ENCODE measurements at regions not wholly inside any gene's neighbourhood (a gene's known extent, or its start where the extent isn't known, plus 50 kb on each side); places are given as distances from the start of the nearest gene placed in this dataset.

GRCh38 chr13:75013818-75014217, 468.2 kb downstream of the TBC1D4 start:
- Histone ChIP-seq H3K4me2 (ENCODE audit: low read depth, low read length) (no peak overlapping the region), H3K4me3 (replicated peaks in 1 of 3; ENCODE audit: insufficient read depth in 1 of 3, low read depth in 2 of 3, low read length in 3 of 3) (no peak overlapping the region), H3K9ac (ENCODE audit: insufficient read depth, low read depth, low read length) (no peak overlapping the region), H3K27ac (ENCODE audit: extremely low read length, insufficient read depth, low read length) (no peak overlapping the region), H3K36me3 (replicated peaks in 1 of 2; ENCODE audit: control insufficient read depth in 1 of 2, insufficient read depth in 2 of 2, low read length in 2 of 2) (no peaks in the 10 kb centered on the region), H2AFZ (ENCODE audit: low read length) (no peak overlapping the region), H4K20me1 (ENCODE audit: insufficient read depth, low read length) (no peaks in the 10 kb centered on the region), H3K79me2 (ENCODE audit: insufficient read depth, low read length) (no peaks in the 10 kb centered on the region), H3K4me1 (ENCODE audit: insufficient read depth, low read length) (no peaks in the 10 kb centered on the region), H3K9me3 (ENCODE audit: low read length) (no peaks in the 10 kb centered on the region), H3K27me3 (ENCODE audit: control insufficient read depth in 1 of 2, insufficient read depth in 2 of 2, low read length in 2 of 2) (no peaks in the 10 kb centered on the region)
- intact Hi-C loops (cut with micrococcal nuclease; ENCODE audit: unreplicated experiment) (no loop called here), in situ Hi-C loops (cut with HindIII; ENCODE audit: extremely low pct_ligation_motif_present, low pct_unique_long_range_greater_than_20kb) (no loop called here)
- DNase-seq (ENCODE audit: low spot score) = no peak
- CTCF ChIA-PET (ENCODE audit: low intra/inter-chr PET ratio, low total read pairs) = no interaction called here
- no TSS peak for BruUV-seq (replicated peaks)
- POLR2A ChIA-PET = no interaction called here
- 17% methylated on average over 4 of the region's 4 CpGs for WGBS (ENCODE audit: low lambda C conversion rate)
- ATAC-seq = no peak
- FAIRE-seq = no peak
- TF ChIP-seq ZNF713 (CRISPR knock-in tag; IDR thresholded peaks at IDR 0.05) (no peak), RCOR2 (CRISPR knock-in tag; IDR thresholded peaks at IDR 0.05) (no peak), NBN (conservative IDR thresholded peaks at IDR 0.05) (no peak), ZSCAN12 (CRISPR knock-in tag; IDR thresholded peaks at IDR 0.05) (no peak), SMC3 (IDR thresholded peaks at IDR 0.05; ENCODE audit: low read length) (no peak), PAWR (CRISPR knock-in tag; IDR thresholded peaks at IDR 0.05; ENCODE audit: borderline replicate concordance) (no peak), PHB2 (IDR thresholded peaks at IDR 0.05; ENCODE audit: partially characterized antibody) (no peak), FOXO1 (CRISPR knock-in tag; IDR thresholded peaks at IDR 0.05) (no peak), KMT2A (CRISPR knock-in tag; IDR thresholded peaks at IDR 0.05) (no peak), HMGXB4 (CRISPR knock-in tag; IDR thresholded peaks at IDR 0.05; ENCODE audit: borderline replicate concordance in 1 of 2, low read depth in 1 of 2) (no peak), ZMAT3 (CRISPR knock-in tag; conservative IDR thresholded peaks at IDR 0.05) (no peak), ZNF224 (CRISPR knock-in tag; IDR thresholded peaks at IDR 0.05) (no peak), ARNT2 (CRISPR knock-in tag; IDR thresholded peaks at IDR 0.05; ENCODE audit: low read depth) (no peak), CHD4 (IDR thresholded peaks at IDR 0.05; ENCODE audit: borderline replicate concordance, low read length) (no peak), ZNF883 (CRISPR knock-in tag; IDR thresholded peaks at IDR 0.05; ENCODE audit: not compliant biosample characterization) (no peak), ZHX2 (IDR thresholded peaks at IDR 0.05; ENCODE audit: low read depth) (no peak), ZHX2 (CRISPR knock-in tag; IDR thresholded peaks at IDR 0.05; ENCODE audit: borderline replicate concordance) (no peak), HDAC6 (IDR thresholded peaks at IDR 0.05; ENCODE audit: low read depth, low read length) (no peak), NFE2L2 (IDR thresholded peaks at IDR 0.05; ENCODE audit: low read length) (no peak)
